Large intestine (tissue), 3 donors: ENCODE measurements at regions not wholly inside any gene's neighbourhood (a gene's known extent, or its start where the extent isn't known, plus 50 kb on each side); places are given as distances from the start of the nearest gene placed in this dataset.

Source experiments
- DNase-seq, 2 donors: peaks; one replicate each; pipeline versions ENCODE4 v3.0.0 to v3.0.0-alpha.2; 2013
- H3K27ac ChIP-seq: one replicate; pipeline ENCODE4 v1.5.1; 2013; ENCODE audit warnings: low read length
- H3K27me3 ChIP-seq: 2 replicates; pipeline ENCODE4 v1.6.1; 2013; ENCODE audit warnings: low read length; ENCODE audit not compliant: control insufficient read depth, insufficient read depth
- H3K36me3 ChIP-seq: 2 replicates; pipeline ENCODE4 v1.6.1; 2013; ENCODE audit warnings: low read length; ENCODE audit not compliant: control insufficient read depth, insufficient read depth
- H3K4me1 ChIP-seq: one replicate; pipeline ENCODE4 v1.6.1; 2013; ENCODE audit warnings: low read length; ENCODE audit not compliant: control insufficient read depth, insufficient read depth
- H3K4me3 ChIP-seq: one replicate; pipeline ENCODE4 v1.5.1; 2013; ENCODE audit warnings: low read length
- H3K9me3 ChIP-seq: one replicate; pipeline ENCODE4 v1.6.1; 2013; ENCODE audit warnings: mild to moderate bottlenecking, low read depth, low read length, moderate library complexity; ENCODE audit not compliant: control insufficient read depth
- WGBS: methylation state at CpG from one replicate; pipeline ENCODE4 v1.1.5; 2013; ENCODE audit warnings: low lambda C conversion rate; ENCODE audit not compliant: insufficient coverage; 5-methylcytosine and 5-hydroxymethylcytosine counted together

- Histone ChIP-seq H3K4me3 (no peak overlapping the region), H3K27ac (no peak overlapping the region), H3K4me1 (no peaks in the 10 kb centered on the region), H3K27me3 (no peaks in the 10 kb centered on the region), H3K36me3 (no peaks in the 10 kb centered on the region), H3K9me3 (no peaks in the 10 kb centered on the region)
- DNase-seq = no peak
- WGBS = 95% methylated on average over 2 of the region's 5 CpGs
These were observed 209.7 kb upstream of the TUT7 start for GRCh38 chr9:86563936-86564335.

GRCh38 chr9:86563350-86563749, 209.1 kb upstream of the TUT7 start:
- Histone ChIP-seq H3K27me3 (no peaks in the 10 kb centered on the region), H3K9me3 (no peaks in the 10 kb centered on the region), H3K27ac (no peak overlapping the region), H3K4me3 (no peak overlapping the region), H3K4me1 (no peaks in the 10 kb centered on the region), H3K36me3 (no peaks in the 10 kb centered on the region)
- DNase-seq = no peak
- 60% methylated on average over 1 of the region's 3 CpGs for WGBS

GRCh38 chr9:86562691-86563090, 208.5 kb upstream of the TUT7 start:
- WGBS = 100% methylated on average over 1 of the region's 5 CpGs
- no peaks in the 10 kb centered on the region for H3K4me1 ChIP-seq
- H3K27me3 ChIP-seq = no peaks in the 10 kb centered on the region
- H3K9me3 ChIP-seq = no peaks in the 10 kb centered on the region
- H3K4me3 ChIP-seq = no peak overlapping the region
- DNase-seq = no peak
- no peaks in the 10 kb centered on the region for H3K36me3 ChIP-seq
- no peak overlapping the region for H3K27ac ChIP-seq

- Histone ChIP-seq H3K36me3 (no peaks in the 10 kb centered on the region), H3K27ac (no peak overlapping the region), H3K4me1 (no peaks in the 10 kb centered on the region), H3K9me3 (no peaks in the 10 kb centered on the region), H3K27me3 (no peaks in the 10 kb centered on the region), H3K4me3 (no peak overlapping the region)
- no peak for DNase-seq
- 90% methylated on average over 2 of the region's 3 CpGs for WGBS
These were observed 203.7 kb upstream of the TUT7 start for GRCh38 chr9:86557918-86558317.

GRCh38 chr9:86557063-86557766, 203.0 kb upstream of the TUT7 start:
- H3K4me3 ChIP-seq = no peak overlapping the region
- WGBS = 40% methylated on average over 1 of the region's 7 CpGs
- H3K36me3 ChIP-seq = no peaks in the 10 kb centered on the region
- no peaks in the 10 kb centered on the region for H3K27me3 ChIP-seq
- no peaks in the 10 kb centered on the region for H3K9me3 ChIP-seq
- no peak overlapping the region for H3K27ac ChIP-seq
- no peaks in the 10 kb centered on the region for H3K4me1 ChIP-seq
- DNase-seq = no peak

GRCh38 chr9:86555661-86556060, 201.5 kb upstream of the TUT7 start:
- Histone ChIP-seq H3K9me3 (no peaks in the 10 kb centered on the region), H3K36me3 (no peaks in the 10 kb centered on the region), H3K4me1 (no peaks in the 10 kb centered on the region), H3K27me3 (no peaks in the 10 kb centered on the region), H3K4me3 (no peak overlapping the region), H3K27ac (no peak overlapping the region)
- no peak for DNase-seq
- WGBS = 70% methylated on average over 2 of the region's 2 CpGs

- DNase-seq = no peak
- WGBS = no CpG with 5 or more reads among the region's 2 CpGs
- Histone ChIP-seq H3K4me3 (no peak overlapping the region), H3K9me3 (no peaks in the 10 kb centered on the region), H3K27me3 (peaks cover 6% of the 10 kb centered on the region), H3K27ac (no peak overlapping the region), H3K4me1 (no peaks in the 10 kb centered on the region), H3K36me3 (no peaks in the 10 kb centered on the region)
These were observed 196.2 kb upstream of the TUT7 start for GRCh38 chr9:86550401-86550800.

- no peak overlapping the region for H3K4me3 ChIP-seq
- H3K27ac ChIP-seq = no peak overlapping the region
- WGBS = 90% methylated on average over 2 of the region's 2 CpGs
- DNase-seq = no peak
- H3K36me3 ChIP-seq = no peaks in the 10 kb centered on the region
- no peaks in the 10 kb centered on the region for H3K4me1 ChIP-seq
- H3K9me3 ChIP-seq = no peaks in the 10 kb centered on the region
- peaks cover 6% of the 10 kb centered on the region for H3K27me3 ChIP-seq
These were observed 195.7 kb upstream of the TUT7 start for GRCh38 chr9:86549920-86550319.

- H3K9me3 ChIP-seq = no peaks in the 10 kb centered on the region
- H3K4me1 ChIP-seq = no peaks in the 10 kb centered on the region
- H3K4me3 ChIP-seq = no peak overlapping the region
- no CpG with 5 or more reads among the region's 2 CpGs for WGBS
- H3K27me3 ChIP-seq = peaks cover 6% of the 10 kb centered on the region
- DNase-seq = no peak
- no peaks in the 10 kb centered on the region for H3K36me3 ChIP-seq
- H3K27ac ChIP-seq = no peak overlapping the region
These were observed 195.2 kb upstream of the TUT7 start for GRCh38 chr9:86549401-86549811.

GRCh38 chr9:86548220-86548619, 194.0 kb upstream of the TUT7 start:
- H3K27me3 ChIP-seq = peaks cover 6% of the 10 kb centered on the region
- H3K4me3 ChIP-seq = no peak overlapping the region
- H3K27ac ChIP-seq = no peak overlapping the region
- WGBS = 76% methylated on average over 2 of the region's 4 CpGs
- no peak for DNase-seq
- no peaks in the 10 kb centered on the region for H3K9me3 ChIP-seq
- no peaks in the 10 kb centered on the region for H3K36me3 ChIP-seq
- H3K4me1 ChIP-seq = no peaks in the 10 kb centered on the region

- Histone ChIP-seq H3K4me1 (no peaks in the 10 kb centered on the region), H3K27me3 (peaks cover 6% of the 10 kb centered on the region), H3K36me3 (no peaks in the 10 kb centered on the region), H3K4me3 (no peak overlapping the region), H3K27ac (no peak overlapping the region), H3K9me3 (no peaks in the 10 kb centered on the region)
- DNase-seq = no peak
These were observed 193.4 kb upstream of the TUT7 start for GRCh38 chr9:86547571-86547970.
